Motor neuron (in vitro differentiated cells): ENCODE measurements at regions not wholly inside any gene's neighbourhood (a gene's known extent, or its start where the extent isn't known, plus 50 kb on each side); places are given as distances from the start of the nearest gene placed in this dataset.

Experiments
- ATAC-seq, 8 experiments: fragments of 200-7000 bp; cut with Tn5 transposase; replicated peaks in 6 of 8; 2 replicates each; pipeline ENCODE4 v1.8.0; 2021; ENCODE audit warnings: mild to moderate bottlenecking in 8 of 8, moderate library complexity in 8 of 8
- H3K27ac ChIP-seq, 2 donors: fragments of 250-450 bp; sonication (Bioruptor Pico); 2 replicates each; pipeline ENCODE4 v1.9.0; 2021; ENCODE audit warnings: antibody characterized with exemption in 2 of 2, mild to moderate bottlenecking in 2 of 2, moderate library complexity in 1 of 2
- H3K4me1 ChIP-seq, 2 donors: fragments of 250-450 bp; sonication (Bioruptor Pico); replicated peaks in 1 of 2; 2 replicates each; pipeline ENCODE4 v1.6.1; 2021; ENCODE audit warnings: antibody characterized with exemption in 2 of 2, mild to moderate bottlenecking in 2 of 2, moderate library complexity in 1 of 2
- H3K4me3 ChIP-seq, 5 donors: fragments of 250-450 bp; sonication (Bioruptor Pico); 2 replicates each; pipeline ENCODE4 v1.9.0; 2021; ENCODE audit warnings: antibody characterized with exemption in 5 of 5, mild to moderate bottlenecking in 5 of 5, moderate library complexity in 4 of 5
- WGBS, 10 experiments: fragments of 450-650 bp; shearing (Covaris generic); methylation state at CpG; one replicate each; pipeline ENCODE4 v1.0.0; 2022; 5-methylcytosine and 5-hydroxymethylcytosine counted together
- in situ Hi-C, 9 experiments: fragments of 400-800 bp; cut with MboI; loops; one replicate each; pipeline ENCODE4 v1.15.0; 2021; ENCODE audit warnings: low sequenced_read_pairs in 9 of 9, low pct_unique_long_range_greater_than_20kb in 2 of 9; ENCODE audit not compliant: unreplicated experiment in 9 of 9

DNA sequence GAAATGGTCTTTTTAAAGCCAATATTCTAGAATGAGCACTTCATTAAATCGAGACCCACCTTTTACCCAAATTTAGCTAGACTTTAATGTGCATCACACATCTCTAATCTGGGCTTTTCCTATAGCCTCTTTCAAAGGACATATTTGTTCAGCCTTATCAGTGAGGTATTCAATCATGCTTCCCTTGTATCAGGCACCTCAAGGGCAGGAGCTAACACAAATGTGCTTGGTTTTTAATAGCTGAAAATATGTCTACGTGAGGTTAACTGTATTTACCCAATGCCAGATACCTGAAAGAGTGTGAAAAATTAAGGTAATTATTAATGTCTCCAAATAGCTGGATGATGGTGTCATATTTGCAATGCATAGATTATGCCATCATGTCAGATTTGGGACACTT, 203.9 kb downstream of the SNX10 start:
- peaks cover 0 to 19% of the 10 kb centered on the region in 2 donors for H3K4me1 ChIP-seq
- H3K4me3 ChIP-seq: no peak overlapping the region
- WGBS, 10 experiments: 56 to 100% (median 83%) methylated on average over 1 to 2 of the region's 2 CpGs; no CpG with 5 or more reads in 2 of the 10 experiments
- no peak for ATAC-seq
- in situ Hi-C loops: no loop called here
- H3K27ac ChIP-seq: no peak overlapping the region

DNA sequence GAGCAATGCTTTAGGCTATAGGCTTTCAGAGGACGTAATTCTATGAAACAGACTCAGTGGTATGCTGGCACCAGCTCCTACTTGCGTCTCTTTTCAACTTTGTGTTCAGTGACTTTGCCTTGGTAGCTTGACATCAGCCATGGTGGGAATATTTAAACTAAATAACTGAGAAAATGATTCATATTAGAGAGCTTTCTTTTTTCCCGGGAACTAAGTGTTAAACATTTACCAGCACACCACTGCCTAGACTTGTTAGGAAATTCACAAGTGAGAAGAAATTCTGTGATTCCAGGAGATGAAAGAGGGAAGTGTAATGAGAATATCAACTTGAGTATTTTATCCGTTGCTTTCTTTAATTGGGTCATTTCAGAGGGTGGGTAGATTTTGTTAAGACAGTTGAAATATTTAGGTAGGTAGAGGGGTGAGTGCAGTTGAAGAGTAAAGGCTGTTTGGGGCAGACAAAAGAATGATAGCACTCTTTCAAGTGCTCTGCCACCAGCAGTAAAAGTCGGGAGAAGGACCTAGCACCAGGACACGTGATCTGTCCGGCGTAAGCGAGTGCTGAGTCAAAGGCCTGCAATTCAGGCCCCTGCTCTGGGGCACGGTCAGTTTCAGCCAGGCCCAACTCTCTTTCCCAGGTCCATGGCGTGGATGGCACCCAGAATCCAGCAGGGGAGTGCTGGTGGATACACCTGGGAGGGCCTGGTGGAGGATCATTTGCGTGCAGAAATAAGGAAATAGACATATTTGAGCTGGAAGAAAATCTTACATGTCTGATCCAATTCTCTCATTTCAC, 206.3 kb downstream of the SNX10 start:
- in situ Hi-C loops: no loop called here
- 60 to 100% (median 87%) methylated on average over 1 to 12 of the region's 12 CpGs for WGBS, 10 experiments
- Histone ChIP-seq H3K4me3 (no peak overlapping the region), H3K27ac (no peak overlapping the region), H3K4me1 (peaks cover 0 to 6% of the 10 kb centered on the region in 2 donors)
- ATAC-seq: no peak

DNA sequence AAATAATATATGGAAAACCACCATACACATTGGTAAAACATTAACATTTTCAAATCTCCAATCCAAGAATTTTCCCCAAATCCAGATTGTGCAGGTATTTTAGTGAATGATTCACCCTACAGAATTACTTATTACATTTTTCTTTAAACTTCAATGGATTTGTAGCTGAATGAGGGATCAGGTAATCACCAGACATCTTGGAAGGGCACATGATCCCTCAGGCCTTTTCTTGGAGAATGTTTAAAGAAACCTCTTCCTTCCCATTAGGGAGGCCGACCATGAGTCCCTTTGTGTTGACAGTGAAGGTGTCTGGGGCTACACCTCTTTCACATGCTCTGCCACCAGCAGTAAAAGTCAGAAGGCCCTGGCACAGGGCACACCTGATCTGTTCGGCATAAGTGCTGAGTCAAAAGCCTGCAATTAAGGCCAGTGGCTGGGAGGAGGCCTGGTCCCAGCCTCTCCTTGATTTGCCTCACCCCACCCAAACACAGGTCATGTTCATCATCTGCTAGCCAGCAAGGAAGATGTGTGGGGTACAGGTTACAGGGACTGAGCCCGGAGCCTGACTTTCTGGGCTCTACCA, 207.7 kb downstream of the SNX10 start:
- in situ Hi-C loops: no loop called here
- H3K27ac ChIP-seq: no peak overlapping the region
- H3K4me3 ChIP-seq: no peak overlapping the region
- ATAC-seq: no peak
- peaks cover 0 to 6% of the 10 kb centered on the region in 2 donors for H3K4me1 ChIP-seq
- 44 to 100% (median 100%) methylated on average over 1 to 2 of the region's 3 CpGs; no CpG with 5 or more reads in 4 of the 10 experiments for whole genome bisulfite sequencing, 10 experiments

DNA sequence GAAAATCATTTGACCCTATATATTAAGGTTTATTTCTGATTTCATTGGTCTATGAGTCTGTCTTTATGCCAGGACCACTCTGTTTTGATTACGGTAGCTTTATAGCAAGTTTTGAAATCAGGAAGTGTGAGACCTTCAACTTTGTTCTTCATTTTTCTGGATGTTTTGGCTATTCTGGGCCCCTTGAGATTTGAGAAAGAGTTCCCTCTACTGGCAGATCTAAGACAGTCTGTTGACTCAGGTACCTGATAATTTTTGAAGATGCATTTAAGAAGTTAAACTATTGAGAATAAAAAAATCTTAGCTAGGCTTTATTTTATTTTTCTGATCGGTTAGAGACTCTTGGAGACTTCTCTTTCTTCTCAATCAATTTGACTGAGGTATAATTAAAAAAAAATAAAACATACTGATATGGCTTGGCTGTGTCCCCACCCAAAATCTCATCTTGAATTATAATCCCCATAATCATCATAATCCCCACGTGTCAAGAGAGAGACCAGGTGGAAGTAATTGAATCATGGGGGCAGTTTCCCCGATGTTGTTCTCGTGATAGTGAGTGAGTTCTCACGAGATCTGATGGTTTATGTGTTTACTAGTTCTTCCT, 209.2 kb downstream of the SNX10 start:
- H3K4me3 ChIP-seq: no peak overlapping the region
- 3 to 83% (median 59%) methylated on average over 1 to 6 of the region's 6 CpGs for WGBS, 10 experiments
- peaks cover 0 to under 1% of the 10 kb centered on the region in 2 donors for H3K4me1 ChIP-seq
- no peak overlapping the region for H3K27ac ChIP-seq
- in situ Hi-C loops: loop anchor here in 3 of 9 experiments (10.0 to 25.0 kb wide), 3 partner anchors 114 to 161 kb away; no protein-coding TSS in a partner anchor
- peak in 3 of 8 experiments; percentile 55 to 73 (median 66) for ATAC-seq

DNA sequence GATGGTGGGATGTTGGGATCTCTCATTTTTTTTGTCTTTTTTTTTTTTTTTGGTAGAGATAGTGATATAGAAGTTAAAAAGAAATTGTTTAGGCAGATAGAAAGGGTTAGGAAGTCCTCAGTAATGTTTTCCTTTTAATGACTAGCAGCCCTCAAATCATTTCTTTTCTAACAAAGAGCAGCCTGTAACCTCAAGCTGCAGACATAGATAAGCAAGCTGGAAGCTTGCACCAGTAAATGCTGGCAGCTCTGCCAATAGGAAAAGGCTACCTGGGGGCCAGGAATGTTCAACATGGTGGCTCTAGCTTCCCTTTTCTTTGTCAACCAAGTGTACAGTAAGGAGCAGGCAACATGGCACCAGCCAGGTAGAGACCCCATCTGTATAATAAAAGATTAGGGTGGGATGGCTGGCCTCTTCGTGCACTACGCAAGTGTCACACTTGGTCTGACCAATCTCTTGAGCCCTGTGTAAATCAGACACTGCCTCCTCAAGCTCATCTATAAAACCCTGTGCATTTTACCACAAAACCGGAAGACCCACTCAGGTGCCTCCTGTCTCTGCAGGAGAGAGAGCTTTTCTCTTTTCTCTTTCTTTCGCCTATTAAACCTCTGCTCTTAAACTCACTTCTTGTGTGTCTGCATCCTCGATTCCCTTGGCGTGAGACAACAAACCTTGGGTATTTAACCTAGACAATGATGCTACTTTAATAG, 212.9 kb downstream of the SNX10 start:
- 67 to 100% (median 93%) methylated on average over 1 to 5 of the region's 6 CpGs; no CpG with 5 or more reads in 3 of the 10 experiments for WGBS, 10 experiments
- no peak for ATAC-seq
- H3K4me3 ChIP-seq: no peak overlapping the region
- peaks cover 12 to 22% of the 10 kb centered on the region in 2 donors for H3K4me1 ChIP-seq
- in situ Hi-C loops: loop anchor here in 3 of 9 experiments (10.0 to 25.0 kb wide), 3 partner anchors 117 to 158 kb away; no protein-coding TSS in a partner anchor
- no peak overlapping the region for H3K27ac ChIP-seq

DNA sequence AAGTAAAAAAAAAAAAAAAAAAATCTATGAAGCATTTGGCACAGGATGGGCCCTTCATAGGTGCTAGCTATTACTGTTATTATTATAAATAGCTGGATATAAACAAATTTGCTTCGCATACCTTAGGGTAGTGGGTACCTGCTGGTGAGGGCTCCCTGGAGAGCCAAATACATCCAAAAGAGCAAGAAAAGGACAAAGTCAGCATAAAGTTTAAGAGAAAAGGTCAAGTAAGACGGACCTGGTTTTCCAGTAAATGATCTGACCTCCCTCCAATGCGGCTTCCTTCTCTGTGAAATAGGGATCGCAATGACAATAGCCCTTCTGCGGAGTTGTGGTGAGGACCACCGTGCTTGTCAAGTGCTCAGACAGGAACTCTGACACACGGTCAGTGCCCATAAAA, 214.5 kb downstream of the SNX10 start:
- Histone ChIP-seq H3K27ac (no peak overlapping the region), H3K4me1 (peaks cover 12 to 22% of the 10 kb centered on the region in 2 donors), H3K4me3 (no peak overlapping the region)
- 68 to 100% (median 84%) methylated on average over 1 to 7 of the region's 7 CpGs; no CpG with 5 or more reads in 1 of the 10 experiments for WGBS, 10 experiments
- in situ Hi-C loops: loop anchor here in 3 of 9 experiments (10.0 to 25.0 kb wide), 3 partner anchors 119 to 156 kb away; no protein-coding TSS in a partner anchor
- no peak for ATAC-seq

DNA sequence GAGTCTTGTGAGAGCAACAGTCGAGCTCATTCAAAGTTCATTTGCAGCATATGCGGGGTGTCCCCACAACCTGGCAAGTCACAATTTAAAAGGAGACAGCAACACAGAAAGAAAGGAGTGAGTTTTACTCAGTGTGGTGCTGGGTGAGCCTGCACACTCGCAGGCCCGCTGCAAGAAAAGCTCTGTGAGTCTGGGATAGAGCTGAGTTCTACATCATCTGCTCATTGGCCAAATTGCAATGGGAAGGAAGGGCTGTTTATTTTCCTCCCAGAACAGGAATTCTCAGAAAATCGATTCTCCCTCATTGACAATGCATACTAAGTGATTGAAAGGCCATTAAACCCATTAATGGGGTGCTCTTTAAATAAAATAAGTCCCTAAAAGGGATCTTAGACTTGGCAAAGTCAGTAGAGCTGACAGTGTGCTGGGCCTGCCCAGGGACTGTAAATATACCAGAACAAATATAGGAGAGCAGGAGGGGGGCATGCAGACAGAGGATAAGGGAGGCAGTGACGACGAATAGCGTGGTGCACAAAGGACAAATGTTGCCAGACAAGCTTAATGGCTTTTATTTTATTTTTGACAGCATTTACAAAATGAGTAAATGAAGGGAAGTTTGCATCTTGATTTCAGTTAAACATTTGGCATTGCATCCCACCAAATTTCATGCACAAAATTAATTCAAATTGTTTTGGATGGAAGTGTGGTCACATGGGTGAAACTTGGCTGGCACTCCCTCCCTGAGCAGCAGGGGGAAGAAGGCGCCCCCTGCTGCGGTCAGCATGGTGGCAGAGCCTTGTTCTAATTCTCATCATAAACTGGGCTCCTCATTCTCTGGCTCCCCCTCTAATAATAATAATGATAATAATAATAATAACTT, 215.7 kb downstream of the SNX10 start:
- WGBS, 10 experiments: 38 to 80% (median 66%) methylated on average over 1 to 6 of the region's 10 CpGs; no CpG with 5 or more reads in 3 of the 10 experiments

DNA sequence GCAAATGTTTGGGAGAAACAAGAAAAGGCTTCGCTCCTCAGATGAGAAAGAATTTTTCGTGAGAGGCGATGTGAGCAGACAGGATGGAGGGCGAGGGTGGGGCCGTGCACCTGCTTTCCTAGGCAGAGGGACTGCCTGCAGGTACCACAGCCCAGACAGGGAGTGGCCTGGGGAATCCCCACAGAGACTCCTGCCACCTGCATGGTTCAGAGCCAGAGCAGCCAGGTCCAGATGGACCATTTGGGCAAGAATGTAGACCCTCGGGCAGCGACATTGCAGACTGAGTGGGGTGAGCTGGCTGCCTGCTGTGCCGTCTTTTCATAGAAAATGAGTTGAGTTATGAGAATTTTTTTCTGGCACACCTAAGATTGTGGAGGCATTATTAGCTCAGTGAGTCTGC, 216.8 kb downstream of the SNX10 start:
- WGBS, 10 experiments: 27 to 95% (median 73%) methylated on average over 2 to 6 of the region's 8 CpGs; no CpG with 5 or more reads in 3 of the 10 experiments
- peak in 5 of 8 experiments; percentile 3 to 32 (median 18) for ATAC-seq

More for the DNA sequence above, 215.7 kb downstream of the SNX10 start:
- Histone ChIP-seq H3K27ac (peak overlapping the region in 1 of 2 donors; percentile 1), H3K4me3 (no peak overlapping the region), H3K4me1 (peaks cover 12 to 22% of the 10 kb centered on the region in 2 donors)
- peak in 6 of 8 experiments; percentile 42 to 91 (median 64) for ATAC-seq
- in situ Hi-C loops: loop anchor here in 3 of 9 experiments (10.0 to 25.0 kb wide), 3 partner anchors 120 to 155 kb away; no protein-coding TSS in a partner anchor

DNA sequence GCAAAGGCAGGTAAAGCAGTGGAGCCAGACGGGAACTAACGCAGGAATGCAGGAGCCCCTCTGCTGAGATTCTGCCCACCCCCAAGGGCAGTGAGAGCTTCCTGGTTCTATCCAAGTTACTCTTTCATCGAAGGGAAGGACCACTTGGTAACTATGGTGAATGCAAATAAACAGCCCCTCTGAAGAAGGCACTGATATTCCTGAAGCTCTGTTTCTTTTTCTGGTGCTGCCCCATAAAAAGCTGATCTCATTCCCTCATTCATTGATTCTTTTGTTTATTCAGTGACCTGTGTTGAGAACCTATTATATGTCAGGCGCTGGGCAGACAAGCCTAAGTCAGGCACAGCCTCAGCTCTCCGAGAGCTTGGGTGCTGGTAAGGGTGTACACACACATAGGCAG, 217.3 kb downstream of the SNX10 start:
- peaks cover 12 to 23% of the 10 kb centered on the region in 2 donors for H3K4me1 ChIP-seq
- H3K4me3 ChIP-seq: no peak overlapping the region
- in situ Hi-C loops: loop anchor here in 3 of 9 experiments (10.0 to 25.0 kb wide), 3 partner anchors 122 to 153 kb away; no protein-coding TSS in a partner anchor
- ATAC-seq: peak in 6 of 8 experiments; percentile 24 to 95 (median 92)
- H3K27ac ChIP-seq: no peak overlapping the region
- 8 to 100% (median 45%) methylated on average over 1 to 3 of the region's 5 CpGs; no CpG with 5 or more reads in 2 of the 10 experiments for WGBS, 10 experiments

More for the DNA sequence above, 216.8 kb downstream of the SNX10 start:
- Histone ChIP-seq H3K27ac (no peak overlapping the region), H3K4me3 (no peak overlapping the region), H3K4me1 (peaks cover 12 to 22% of the 10 kb centered on the region in 2 donors)
- in situ Hi-C loops: loop anchor here in 3 of 9 experiments (10.0 to 25.0 kb wide), 3 partner anchors 121 to 154 kb away; no protein-coding TSS in a partner anchor

DNA sequence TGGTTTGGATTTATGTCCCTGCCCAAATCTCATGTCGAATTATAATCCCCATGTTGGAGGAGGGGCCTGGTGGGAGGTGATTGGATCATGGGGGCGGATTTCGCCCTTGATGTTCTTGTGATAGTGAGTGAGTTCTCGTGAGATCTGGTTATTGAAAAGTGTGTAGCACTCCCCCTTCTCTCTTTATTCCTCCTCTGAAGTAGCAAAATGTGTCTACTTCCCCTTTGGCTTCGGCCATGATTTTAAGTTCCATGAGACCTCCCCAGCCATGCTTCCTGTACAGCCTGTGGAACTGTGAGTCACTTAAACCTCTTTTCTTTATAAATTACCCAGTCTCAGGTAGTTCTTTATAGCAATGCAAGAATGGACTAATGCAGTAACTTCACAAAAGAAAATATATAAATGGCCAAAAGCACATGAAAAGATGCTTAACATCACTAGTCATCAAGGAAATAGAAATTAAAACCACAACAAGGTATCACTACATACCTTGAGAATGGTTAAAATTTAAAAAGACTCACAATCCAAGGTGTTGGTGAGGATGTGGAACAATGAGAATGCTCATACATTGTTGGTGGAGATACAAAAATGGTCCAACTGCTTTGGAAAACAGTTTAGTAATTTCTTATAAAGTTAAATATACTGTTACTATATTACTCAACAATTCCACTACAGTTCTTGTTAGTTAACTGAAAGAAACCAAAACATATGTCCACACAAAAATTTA, 218.7 kb downstream of the SNX10 start:
- H3K4me1 ChIP-seq: peaks cover 24 to 38% of the 10 kb centered on the region in 2 donors
- no peak overlapping the region for H3K4me3 ChIP-seq
- no peak overlapping the region for H3K27ac ChIP-seq
- in situ Hi-C loops: loop anchor here in 3 of 9 experiments (10.0 to 25.0 kb wide), 3 partner anchors 123 to 152 kb away; no protein-coding TSS in a partner anchor
- no peak for ATAC-seq
- 54 to 90% (median 82%) methylated on average over 2 to 5 of the region's 5 CpGs; no CpG with 5 or more reads in 2 of the 10 experiments for WGBS, 10 experiments

DNA sequence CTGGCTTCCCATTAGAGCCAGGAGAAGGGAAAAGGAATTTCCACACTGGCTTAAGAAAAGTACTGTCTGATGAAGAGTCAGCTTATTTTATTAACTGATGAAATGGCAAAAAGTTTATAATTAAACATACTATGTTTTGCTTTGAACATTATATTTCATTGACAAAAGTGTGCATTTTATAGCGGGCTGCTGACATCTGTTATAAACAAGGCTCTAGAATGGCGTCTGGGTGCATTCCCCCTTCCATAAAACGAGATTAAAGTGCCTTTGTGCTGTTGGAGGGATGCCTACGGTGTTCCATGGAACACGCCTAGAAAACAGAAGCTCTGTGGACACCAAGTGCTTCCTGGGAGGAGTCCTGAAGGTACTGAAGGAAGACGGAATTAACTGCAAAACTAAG, 220.2 kb downstream of the SNX10 start:
- Histone ChIP-seq H3K4me1 (peaks cover 27 to 42% of the 10 kb centered on the region in 2 donors), H3K27ac (no peak overlapping the region), H3K4me3 (no peak overlapping the region)
- 14 to 84% (median 73%) methylated on average over 1 to 6 of the region's 6 CpGs; no CpG with 5 or more reads in 2 of the 10 experiments for WGBS, 10 experiments
- in situ Hi-C loops: loop anchor here in 3 of 9 experiments (10.0 to 25.0 kb wide), 3 partner anchors 125 to 150 kb away; no protein-coding TSS in a partner anchor
- no peak for ATAC-seq
